ENCODE measurements at regions not wholly inside any gene's neighbourhood (a gene's known extent, or its start where the extent isn't known, plus 50 kb on each side); places are given as distances from the start of the nearest gene placed in this dataset.

- TF ChIP-seq CTCF (IDR thresholded peaks at IDR 0.05) (no peak), POLR2AphosphoS5 (IDR thresholded peaks at IDR 0.05; ENCODE audit: insufficient read depth in 1 of 2, low read depth in 1 of 2) (no peak)
Measured at GRCh38 chr3:182690172-182690571, 103.1 kb upstream of the ATP11B start.

Measured in vagina (tissue), 2 donors.